Stomach (tissue), 8 donors: ENCODE measurements at regions not wholly inside any gene's neighbourhood (a gene's known extent, or its start where the extent isn't known, plus 50 kb on each side); places are given as distances from the start of the nearest gene placed in this dataset.

Experiments
- DNase-seq, 2 donors: peaks; one replicate each; pipeline versions ENCODE4 v3.0.0 to v3.0.0-alpha.2; 2013 to 2019
- H3K27ac ChIP-seq, 5 donors: fragments of 200-600 bp in 4 of 5; sonication (generic) in 4 of 5; one replicate each; pipeline ENCODE4 v1.5.1; 2013 to 2019; ENCODE audit warnings: mild to moderate bottlenecking in 1 of 5, moderate library complexity in 1 of 5
- H3K27me3 ChIP-seq, 3 donors: fragments of 200-600 bp; sonication (generic); one replicate each; pipeline ENCODE4 v1.5.1; 2017 to 2019; ENCODE audit warnings: mixed run types in 1 of 3
- H3K36me3 ChIP-seq, 4 donors: fragments of 200-600 bp; sonication (generic); 1 replicate in 3 of 4; 2 replicates in 1 of 4; pipeline ENCODE4 v1.5.1; 2016 to 2019
- H3K4me1 ChIP-seq, 4 donors: fragments of 200-600 bp; sonication (generic); one replicate each; pipeline ENCODE4 v1.5.1; 2016 to 2019
- H3K4me3 ChIP-seq, 4 donors: fragments of 200-600 bp; sonication (generic) in 3 of 4; one replicate each; pipeline ENCODE4 v1.5.1; 2016 to 2019; ENCODE audit warnings: mild to moderate bottlenecking in 1 of 4
- H3K9me3 ChIP-seq, 4 donors: fragments of 200-600 bp; sonication (generic); one replicate each; pipeline ENCODE4 v1.5.1; 2016 to 2019
- CTCF ChIP-seq, 7 experiments: fragments of 450-650 bp in 4 of 7; fragments of 200-600 bp in 3 of 7; sonication (generic) in 3 of 7; IDR thresholded peaks; one replicate each; pipeline ENCODE4 v1.5.1; 2016 to 2019; ENCODE audit warnings: antibody characterized with exemption in 7 of 7, control low read depth in 2 of 7, mild to moderate bottlenecking in 1 of 7
- EP300 ChIP-seq: sonication (generic); formaldehyde crosslinking; IDR thresholded peaks from one replicate; pipeline ENCODE4 v1.6.1; 2017; ENCODE audit warnings: antibody characterized with exemption
- POLR2A ChIP-seq, 4 donors: fragments of 450-650 bp; IDR thresholded peaks; one replicate each; pipeline ENCODE4 v1.6.1; 2016; ENCODE audit warnings: antibody characterized with exemption in 4 of 4, control low read depth in 2 of 4, mild to moderate bottlenecking in 1 of 4, moderate library complexity in 1 of 4
- POLR2AphosphoS5 ChIP-seq, 3 donors: sonication (generic); formaldehyde crosslinking; IDR thresholded peaks; one replicate each; pipeline ENCODE4 v1.6.1; 2016; ENCODE audit warnings: antibody characterized with exemption in 3 of 3
- WGBS, 5 donors: extraction: QIAGEN DNeasy Blood & Tissue Kit in 3 of 5; methylation state at CpG; one replicate each; pipeline versions ENCODE4 v1.1.5 to v1.1.7; 2013 to 2018; 5-methylcytosine and 5-hydroxymethylcytosine counted together
- intact Hi-C: fragments of 100-400 bp; cut with DNase I; formaldehyde crosslinking; loops from one replicate; pipeline ENCODE4 v1.15.1; 2023; ENCODE audit warnings: low total_unique reads
- donor health status: healthy with polysubstance abuse.
- donor health status: Bipolar disorder and iron deficiency.
- donor health status: healthy.

GRCh38 chr14:53634793-53635192, 321.8 kb downstream of the BMP4 start:
- H3K36me3 ChIP-seq = no peaks in the 10 kb centered on the region
- H3K4me1 ChIP-seq = peaks cover 0 to 4% (median 0%) of the 10 kb centered on the region in 4 donors
- TF ChIP-seq CTCF (IDR thresholded peaks at IDR 0.05) = no peak
- TF ChIP-seq EP300 = no peak
- TF ChIP-seq POLR2A (IDR thresholded peaks at IDR 0.05) = no peak
- no peak for TF ChIP-seq POLR2AphosphoS5 (IDR thresholded peaks at IDR 0.05)
- WGBS, 5 donors = 86 to 95% (median 93%) methylated on average over 4 of the region's 4 CpGs
- DNase-seq = no peak
- H3K27ac ChIP-seq = no peak overlapping the region
- H3K9me3 ChIP-seq = no peaks in the 10 kb centered on the region
- intact Hi-C loops = no loop called here
- H3K4me3 ChIP-seq = no peak overlapping the region
- no peaks in the 10 kb centered on the region for H3K27me3 ChIP-seq

- Histone ChIP-seq H3K4me1 (peaks cover 0 to 4% (median 0%) of the 10 kb centered on the region in 4 donors), H3K36me3 (no peaks in the 10 kb centered on the region), H3K9me3 (no peaks in the 10 kb centered on the region), H3K4me3 (no peak overlapping the region), H3K27ac (no peak overlapping the region), H3K27me3 (no peaks in the 10 kb centered on the region)
- peak in 1 of 2 donors; percentile 41 for DNase-seq
- no peak for TF ChIP-seq POLR2A (IDR thresholded peaks at IDR 0.05)
- TF ChIP-seq EP300 = no peak
- TF ChIP-seq POLR2AphosphoS5 (IDR thresholded peaks at IDR 0.05) = no peak
- no peak for TF ChIP-seq CTCF (IDR thresholded peaks at IDR 0.05)
- WGBS, 5 donors = 20 to 28% (median 24%) methylated on average over 5 of the region's 5 CpGs
- intact Hi-C loops = no loop called here
Measured at GRCh38 chr14:53630336-53630735, 326.3 kb downstream of the BMP4 start.

- peaks cover 0 to 4% (median 0%) of the 10 kb centered on the region in 4 donors for H3K4me1 ChIP-seq
- WGBS, 5 donors = 51 to 68% (median 64%) methylated on average over 6 of the region's 6 CpGs
- H3K27ac ChIP-seq = no peak overlapping the region
- no peak for TF ChIP-seq EP300
- no peak for TF ChIP-seq CTCF (IDR thresholded peaks at IDR 0.05)
- TF ChIP-seq POLR2A (IDR thresholded peaks at IDR 0.05) = no peak
- no peak for TF ChIP-seq POLR2AphosphoS5 (IDR thresholded peaks at IDR 0.05)
- intact Hi-C loops = no loop called here
- no peaks in the 10 kb centered on the region for H3K36me3 ChIP-seq
- no peaks in the 10 kb centered on the region for H3K27me3 ChIP-seq
- H3K4me3 ChIP-seq = no peak overlapping the region
- peak in 1 of 2 donors; percentile 16 for DNase-seq
- no peaks in the 10 kb centered on the region for H3K9me3 ChIP-seq
Measured at GRCh38 chr14:53628732-53629430, 327.7 kb downstream of the BMP4 start.

- Histone ChIP-seq H3K27ac (no peak overlapping the region), H3K4me1 (peaks cover 0 to 4% (median 0%) of the 10 kb centered on the region in 4 donors), H3K27me3 (no peaks in the 10 kb centered on the region), H3K36me3 (no peaks in the 10 kb centered on the region), H3K9me3 (no peaks in the 10 kb centered on the region), H3K4me3 (no peak overlapping the region)
- no peak for DNase-seq
- TF ChIP-seq POLR2AphosphoS5 (IDR thresholded peaks at IDR 0.05) = no peak
- TF ChIP-seq CTCF (IDR thresholded peaks at IDR 0.05) = no peak
- 18 to 51% (median 46%) methylated on average over 1 of the region's 1 CpG for WGBS, 5 donors
- intact Hi-C loops = no loop called here
Measured at GRCh38 chr14:53628261-53628660, 328.4 kb downstream of the BMP4 start.
